NCI-H2227 (cell line): ENCODE measurements at regions not wholly inside any gene's neighbourhood (a gene's known extent, or its start where the extent isn't known, plus 50 kb on each side); places are given as distances from the start of the nearest gene placed in this dataset.

Experiments
- DNase-seq: peaks from one replicate; lab custom pipeline; 2025; ENCODE audit not compliant: unreplicated experiment; lab: John Stamatoyannopoulos, UW

DNA sequence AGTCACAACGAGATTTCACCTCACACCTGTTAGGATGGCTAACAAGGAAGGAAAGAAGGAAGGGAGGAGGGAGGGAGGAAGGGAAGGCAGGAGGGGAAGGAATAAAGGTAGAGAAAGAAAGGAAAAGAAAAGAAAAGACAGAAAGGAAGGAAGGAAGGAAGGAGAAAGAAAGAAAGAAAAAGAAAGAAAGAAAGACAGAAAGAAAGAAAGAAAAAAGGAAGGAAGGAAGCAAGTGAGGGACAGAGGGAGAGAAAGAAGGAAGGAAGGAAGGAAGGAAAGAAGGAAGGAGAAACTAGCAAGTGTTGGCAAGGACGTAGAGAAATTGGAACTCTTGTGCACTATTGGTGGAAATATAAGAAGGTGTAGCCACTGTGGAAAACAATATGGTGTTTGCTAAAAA is 52.2 kb downstream of the CCDC185 start:
- no peak for DNase-seq

DNA sequence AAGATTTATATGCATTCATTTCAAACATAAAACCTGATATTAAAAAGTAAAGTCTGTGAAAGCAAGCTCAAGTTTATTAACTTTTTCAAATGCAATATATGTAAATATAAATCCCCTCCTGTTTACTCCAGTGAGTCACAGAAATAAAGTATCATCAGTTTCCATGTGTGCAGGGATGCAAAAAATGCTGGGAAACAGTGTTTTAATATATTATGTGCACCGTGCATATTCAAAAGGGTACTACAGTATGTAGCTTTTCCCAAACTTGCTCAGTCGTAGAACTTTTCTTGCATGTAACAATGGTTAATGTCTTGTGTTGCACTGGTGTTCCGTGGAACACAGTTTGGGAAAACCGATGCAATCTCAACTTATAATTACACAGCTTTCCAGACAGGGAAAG is 60.7 kb downstream of the CCDC185 start:
- no peak for DNase-seq

DNA sequence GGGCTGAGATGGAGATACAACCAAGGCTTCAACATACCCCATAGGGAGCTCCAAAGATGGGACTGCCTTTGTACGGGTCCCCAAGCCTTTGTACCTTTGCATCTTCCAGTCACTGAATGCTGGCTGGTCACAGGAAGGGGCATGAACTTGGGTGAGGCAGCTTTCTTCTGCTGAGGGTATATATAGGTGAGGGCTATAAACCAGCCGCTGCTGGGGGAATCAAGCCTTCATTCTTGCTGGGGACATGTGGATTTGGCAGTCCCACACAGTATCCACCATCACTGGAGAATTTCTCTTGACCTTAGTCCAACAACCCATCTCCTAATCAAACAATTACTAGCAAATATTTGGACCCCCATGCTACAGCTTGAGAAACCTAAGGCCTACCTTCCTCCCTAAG is 61.7 kb downstream of the CCDC185 start:
- no peak for DNase-seq

DNA sequence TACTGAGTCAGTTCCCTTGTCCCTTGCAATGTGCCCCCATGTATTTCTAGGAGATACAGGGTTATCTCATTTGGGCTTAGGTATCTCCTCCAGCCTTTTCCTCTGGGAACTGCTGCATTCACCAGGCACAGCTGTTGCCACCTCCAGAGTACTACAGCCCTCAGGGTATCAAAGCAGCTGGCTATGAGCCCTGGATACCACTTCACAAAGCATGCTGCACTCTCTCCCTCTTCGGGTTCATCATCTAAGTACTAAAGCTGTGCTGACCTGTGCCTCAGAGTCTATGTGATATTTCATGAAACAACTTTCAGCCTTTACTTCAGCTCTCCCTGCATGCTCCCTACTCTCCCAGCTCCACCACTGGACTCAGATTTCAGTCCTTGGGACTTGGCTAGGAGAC is 62.3 kb downstream of the CCDC185 start:
- DNase-seq = no peak

DNA sequence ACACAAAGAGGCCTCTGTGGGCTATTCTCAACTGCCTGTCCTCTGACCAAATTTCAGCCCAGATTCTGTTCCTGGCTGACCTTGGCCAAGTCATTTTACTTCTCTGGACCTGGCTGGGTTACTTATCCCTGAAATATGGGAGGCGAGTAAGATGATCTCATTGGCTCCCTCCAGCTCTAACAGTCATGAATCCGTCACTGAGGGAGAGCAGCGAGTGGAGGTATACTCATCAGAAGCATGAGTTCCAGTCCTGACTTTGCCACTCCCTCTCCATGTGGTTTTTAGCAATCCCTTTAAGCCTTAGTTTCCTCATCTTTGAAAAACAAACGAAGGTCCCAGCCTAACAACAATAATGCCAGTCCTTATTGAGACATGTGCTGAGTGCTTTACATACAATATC is 63.5 kb downstream of the CCDC185 start:
- DNase-seq = no peak

DNA sequence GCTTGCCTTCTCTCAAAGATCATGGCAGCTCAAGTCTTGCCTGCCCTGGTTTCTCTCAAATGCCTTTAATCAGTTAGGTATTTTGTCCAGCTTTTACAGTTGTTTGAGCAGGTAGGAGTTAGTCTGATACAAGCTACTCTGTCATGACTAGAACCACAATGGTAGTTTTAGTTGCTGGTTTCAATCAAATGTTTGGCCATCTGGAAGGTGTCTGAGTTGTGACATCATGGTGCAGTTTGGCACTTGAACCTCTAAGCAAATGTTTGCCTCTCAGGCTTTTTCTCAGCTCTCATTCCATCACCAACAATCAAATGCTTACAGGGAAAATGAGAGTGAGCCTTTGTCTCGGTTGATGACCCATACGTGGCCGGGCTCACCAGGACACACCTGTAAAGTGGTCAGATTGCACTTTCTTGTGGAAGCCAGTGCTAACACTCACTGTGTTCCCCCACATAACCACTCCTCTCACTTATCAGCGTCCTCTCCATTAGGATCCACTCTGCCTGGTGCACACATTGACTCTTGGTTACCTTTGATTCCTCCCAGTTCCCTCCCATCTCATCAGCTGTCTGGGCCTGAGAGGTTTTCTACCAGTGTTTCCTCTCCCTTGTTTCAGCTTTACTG is 67.5 kb downstream of the CCDC185 start:
- DNase-seq = no peak

DNA sequence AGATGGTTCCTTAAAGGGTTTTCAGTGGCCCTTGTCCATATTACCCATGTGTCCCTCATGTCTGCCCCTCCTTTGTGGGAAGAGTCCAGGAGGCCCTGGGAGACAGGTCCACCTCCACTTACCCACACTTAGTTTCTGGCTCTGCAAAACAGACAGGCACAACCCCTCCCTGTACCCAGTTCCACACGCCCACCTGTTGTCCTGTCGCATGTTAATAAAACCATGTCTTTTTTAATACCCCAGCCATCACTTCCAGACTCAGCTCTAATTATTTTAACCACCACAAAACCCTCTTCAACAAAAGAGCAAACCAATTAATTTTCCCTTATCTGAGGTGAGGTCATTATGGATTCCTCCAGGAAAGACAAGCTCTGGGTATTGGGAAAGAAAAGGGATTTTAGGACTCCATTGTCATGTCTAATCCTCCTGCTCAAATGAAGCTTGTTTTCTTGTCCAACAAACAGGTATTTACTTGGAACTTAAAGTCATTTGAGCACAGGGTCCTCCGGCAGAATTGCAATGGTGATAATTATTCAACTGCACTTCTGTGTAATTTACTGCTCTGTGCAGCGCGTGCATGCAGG is 68.9 kb downstream of the CCDC185 start:
- no peak for DNase-seq

DNA sequence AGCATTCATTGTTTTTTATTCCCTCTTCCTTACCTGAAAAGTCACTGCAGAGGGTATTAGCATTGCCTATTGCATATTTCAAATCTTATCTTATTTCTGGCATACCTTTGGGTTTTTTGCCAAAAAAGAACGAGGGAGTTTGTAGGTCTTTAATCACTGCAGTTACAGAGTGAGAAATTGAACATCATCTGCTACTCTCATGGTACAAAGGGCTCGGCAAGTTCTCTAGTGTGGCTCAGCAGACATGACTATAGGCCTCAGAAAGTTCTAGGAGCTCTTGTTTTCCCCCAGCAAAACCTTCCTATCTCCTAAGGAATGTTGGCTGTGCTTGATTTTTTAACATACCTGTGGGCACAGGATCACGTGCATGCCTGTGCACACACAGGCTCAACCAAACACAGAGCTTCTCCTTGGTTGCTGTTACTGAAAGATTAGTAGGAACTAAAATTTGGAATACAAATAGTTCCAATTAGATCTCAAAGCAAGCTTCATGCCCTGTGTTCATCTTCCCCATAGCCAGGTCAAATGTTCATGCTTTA is 69.7 kb downstream of the CCDC185 start:
- no peak for DNase-seq

DNA sequence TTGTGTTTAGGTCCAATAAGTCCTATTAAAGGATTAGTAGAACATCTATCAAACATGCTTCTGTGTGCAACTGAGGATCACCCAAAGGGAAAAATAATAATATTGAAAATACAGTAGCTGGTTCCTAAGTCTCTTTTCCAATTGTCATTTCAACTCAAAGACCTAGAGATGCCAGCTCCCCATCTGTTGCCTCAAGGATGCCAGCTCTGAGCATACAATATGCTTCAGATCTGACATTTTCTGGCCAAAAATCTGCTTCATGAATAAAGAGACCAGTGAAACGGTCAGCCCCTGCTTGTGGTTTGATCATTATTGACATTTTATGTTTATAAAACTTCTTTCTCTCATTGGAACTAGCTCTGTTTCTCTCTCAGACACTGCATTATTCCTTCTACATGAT is 72.9 kb downstream of the CCDC185 start:
- no peak for DNase-seq

DNA sequence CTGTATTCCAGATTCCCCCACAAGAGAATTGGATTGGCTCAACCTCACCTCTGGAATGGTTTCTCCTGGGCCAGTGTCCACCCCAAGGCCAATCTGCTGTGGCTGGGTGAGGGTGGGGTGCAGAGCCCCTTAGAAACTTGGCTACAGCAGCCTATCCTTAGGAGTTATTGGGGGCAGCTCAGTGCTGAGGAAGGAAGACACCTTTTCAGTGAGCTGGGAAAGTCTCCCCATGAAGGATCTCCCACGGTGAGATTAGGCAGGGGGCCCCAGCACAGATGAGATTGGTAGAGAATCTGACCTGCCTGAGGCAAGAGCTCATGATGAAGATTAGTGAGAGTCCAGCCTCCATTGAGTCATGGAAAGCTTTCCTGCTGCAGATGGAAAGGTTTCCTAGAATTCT is 78.4 kb downstream of the CCDC185 start:
- no peak for DNase-seq

DNA sequence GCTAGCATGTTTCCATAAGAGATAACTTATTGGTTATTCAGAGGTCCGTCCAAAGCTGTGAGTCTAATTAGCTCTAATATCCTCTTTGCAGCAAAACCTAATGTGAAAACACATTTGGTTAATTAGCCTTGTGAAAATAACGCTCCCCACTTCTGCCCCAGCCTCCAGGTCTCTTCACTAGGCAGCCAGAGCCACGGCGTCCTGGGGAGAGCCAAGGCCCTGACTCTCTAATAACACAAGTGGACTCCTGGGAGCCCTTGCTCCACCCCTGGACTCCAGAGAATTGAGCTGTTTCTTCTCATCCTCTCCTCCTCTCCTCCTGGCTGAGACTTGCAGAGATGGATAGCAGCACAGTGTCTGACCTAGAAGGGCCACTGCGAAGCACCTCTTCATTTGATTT is 78.8 kb downstream of the CCDC185 start:
- no peak for DNase-seq

DNA sequence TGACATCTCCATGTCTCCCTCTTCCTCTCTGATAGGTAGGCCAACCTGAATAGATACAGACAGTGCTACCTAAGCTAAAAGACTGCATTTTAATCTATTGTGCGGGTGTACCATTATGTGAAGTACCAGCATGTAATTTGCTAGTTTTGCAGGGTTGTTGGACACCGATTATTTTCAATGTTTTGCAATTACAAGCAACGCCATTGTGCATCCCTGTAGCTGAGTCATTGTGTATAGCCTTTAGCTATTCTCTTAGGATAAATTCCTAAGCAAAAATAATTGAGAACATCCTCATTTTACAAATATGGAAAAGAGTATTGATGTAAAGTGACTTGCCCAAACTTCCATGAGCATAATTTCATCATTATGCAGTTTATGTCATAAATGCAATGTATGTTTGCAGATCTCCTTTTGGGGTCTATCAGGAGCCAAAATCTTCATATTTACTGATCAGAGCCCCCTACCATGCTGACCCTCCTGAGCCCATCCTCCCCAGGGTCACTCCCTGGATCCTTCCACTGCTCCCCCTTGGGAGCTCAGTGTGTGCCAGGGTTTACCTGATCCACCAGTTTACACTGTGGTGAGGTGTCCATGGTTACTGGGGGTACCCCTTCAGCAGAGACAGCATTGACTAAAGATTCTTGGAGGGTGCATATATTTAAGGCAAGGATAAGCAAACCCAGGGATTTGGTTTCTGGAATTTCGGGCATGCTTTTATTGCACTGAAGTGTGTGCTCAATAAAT is 80.6 kb downstream of the CCDC185 start:
- peak; percentile 16 for DNase-seq

DNA sequence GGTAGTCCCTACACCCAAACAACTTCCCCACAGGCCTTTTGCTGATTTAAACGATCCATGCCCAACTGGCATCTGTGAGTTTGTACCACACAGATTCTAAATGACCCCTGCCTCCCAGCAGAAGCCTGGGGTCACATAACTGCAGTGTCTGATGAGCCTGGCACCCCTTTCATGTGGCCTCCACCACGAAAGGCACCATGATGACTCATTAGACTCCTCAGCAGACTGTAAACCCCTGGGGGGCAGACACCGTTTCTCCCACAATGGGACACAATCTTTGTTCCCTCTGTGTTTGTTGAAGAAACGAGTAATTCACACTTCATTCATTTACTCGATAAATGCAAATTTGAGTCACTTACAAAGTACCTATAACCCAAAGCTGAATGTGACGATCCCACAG is 81.6 kb downstream of the CCDC185 start:
- no peak for DNase-seq

DNA sequence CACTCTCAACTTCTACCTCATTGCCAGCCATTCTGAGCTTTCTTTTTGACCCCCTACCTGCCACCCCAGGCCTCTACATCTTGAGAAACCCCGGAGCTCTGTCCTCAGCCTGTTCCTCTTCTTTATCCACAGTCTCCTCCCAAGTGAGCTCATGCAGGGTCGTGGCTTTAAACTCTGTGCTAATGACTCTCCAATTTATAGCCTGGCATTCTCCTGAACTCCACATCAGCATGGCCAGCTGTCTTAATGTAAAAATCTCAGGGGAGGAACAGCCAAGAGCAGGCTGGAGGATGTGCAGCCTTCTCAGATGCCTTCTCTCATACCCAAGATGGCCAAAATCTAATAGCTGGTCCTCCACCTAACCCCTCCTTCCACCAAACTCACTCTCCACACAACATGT is 84.2 kb downstream of the CCDC185 start:
- DNase-seq = no peak

DNA sequence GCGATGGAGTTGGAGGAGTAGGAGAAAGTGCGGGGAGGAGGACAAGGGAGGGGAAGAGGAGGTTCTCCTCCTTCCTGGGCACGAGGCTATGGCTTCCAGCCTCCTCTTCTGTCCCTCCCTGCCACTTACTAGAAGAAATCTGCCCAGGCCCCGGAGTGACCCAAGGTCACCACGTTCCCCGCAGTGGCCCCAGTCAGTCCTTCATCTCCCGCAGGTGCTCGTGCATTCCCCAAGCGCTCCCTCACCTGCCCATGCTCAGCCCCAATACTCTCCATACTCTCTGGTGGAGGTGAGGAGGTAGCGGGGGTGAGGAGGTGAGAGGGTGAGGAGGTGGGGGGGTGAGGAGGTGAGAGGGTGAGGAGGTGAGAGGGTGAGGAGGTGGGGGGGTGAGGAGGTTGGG is 85.4 kb downstream of the CCDC185 start:
- DNase-seq = no peak

DNA sequence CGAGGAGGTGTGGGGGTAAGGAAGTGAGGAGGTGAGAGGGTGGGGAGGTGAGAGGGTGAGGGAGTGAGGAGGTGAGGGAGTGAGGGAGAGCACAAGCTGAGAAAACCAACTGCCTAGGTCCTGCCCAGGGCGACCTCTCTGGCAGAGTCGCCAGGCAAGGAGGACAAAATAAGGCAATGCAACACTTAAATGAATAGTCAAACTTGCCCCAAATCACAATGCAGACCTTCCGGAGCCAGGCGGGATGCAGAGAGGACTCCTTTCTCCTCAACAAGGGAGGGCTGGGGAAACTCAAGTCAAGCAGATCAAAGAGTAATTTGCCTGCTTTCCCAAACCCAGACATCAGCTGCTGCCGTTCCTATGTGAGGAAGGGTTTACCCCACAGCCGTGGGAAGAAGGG is 86.0 kb downstream of the CCDC185 start:
- peak; percentile 25 for DNase-seq

DNA sequence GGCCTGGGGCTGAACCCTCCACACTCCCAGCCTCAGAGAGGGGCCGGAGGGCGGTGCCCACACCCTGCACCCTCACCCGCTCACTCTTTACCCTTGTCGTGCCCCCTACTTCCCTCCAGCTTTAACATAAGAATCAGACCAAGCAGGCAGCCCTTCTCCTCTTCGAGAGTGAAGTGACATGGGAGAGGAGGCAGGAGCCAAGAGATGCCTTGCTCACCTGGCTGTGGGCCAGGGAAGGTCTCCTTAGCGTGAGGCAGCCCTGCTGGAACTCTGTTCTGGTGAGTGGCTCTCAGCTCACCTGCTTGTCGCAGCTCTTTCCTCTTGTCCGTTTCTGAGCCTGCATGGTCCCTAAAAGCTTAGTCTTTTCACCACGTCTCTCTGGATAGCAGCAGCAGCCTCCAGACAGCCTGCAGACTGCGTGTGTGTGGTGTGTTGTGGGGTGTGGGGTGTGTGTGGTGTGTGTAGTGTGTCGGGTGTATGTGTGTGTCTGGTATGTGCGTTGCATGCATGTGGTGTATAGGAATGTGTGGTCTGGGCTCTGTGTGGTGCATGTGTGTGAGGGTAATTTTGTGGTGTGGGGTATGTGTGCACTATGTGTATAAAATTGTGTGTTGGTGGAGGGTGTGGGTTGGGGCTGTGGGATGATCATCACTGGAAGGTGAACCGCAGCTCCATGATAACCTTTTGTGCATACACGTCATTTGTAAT is 86.7 kb downstream of the CCDC185 start:
- peak; percentile 42 for DNase-seq

DNA sequence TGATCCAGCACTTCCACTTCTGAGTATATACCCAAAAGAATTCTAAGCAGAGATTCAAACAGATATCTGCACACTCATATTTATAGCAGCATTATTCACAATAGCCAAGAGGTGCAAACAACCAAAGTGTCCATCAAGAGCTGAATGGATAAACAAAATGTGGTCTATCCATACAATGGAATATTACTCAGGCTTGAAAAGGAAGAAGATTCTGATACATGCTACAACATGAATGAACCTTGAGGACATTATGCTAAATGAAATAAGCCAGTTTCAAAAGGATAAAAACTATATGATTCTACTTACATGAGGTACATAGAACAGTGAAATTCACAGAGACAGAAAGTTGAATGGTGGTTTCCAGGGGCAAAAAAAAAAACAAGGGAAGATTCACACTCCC is 88.9 kb downstream of the CCDC185 start:
- no peak for DNase-seq

DNA sequence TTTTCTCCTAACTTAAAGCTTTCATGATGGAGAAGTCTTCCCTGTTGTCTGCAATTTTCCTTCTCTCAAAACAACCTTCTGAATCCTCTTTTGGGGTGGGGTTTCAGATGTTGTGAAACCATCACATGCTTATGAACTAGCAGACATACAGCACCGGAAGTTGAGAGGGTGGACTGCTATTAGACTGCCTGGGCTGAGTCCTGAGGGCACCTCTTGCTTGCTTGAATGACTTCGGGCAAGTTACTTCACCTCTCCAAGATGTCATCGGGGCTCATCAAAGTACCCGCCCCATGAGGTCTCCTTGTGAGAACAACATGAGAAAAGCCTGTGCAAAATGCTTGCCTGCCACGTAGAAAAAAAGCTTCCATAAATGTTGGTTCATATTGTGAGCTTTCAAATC is 89.6 kb downstream of the CCDC185 start:
- no peak for DNase-seq

DNA sequence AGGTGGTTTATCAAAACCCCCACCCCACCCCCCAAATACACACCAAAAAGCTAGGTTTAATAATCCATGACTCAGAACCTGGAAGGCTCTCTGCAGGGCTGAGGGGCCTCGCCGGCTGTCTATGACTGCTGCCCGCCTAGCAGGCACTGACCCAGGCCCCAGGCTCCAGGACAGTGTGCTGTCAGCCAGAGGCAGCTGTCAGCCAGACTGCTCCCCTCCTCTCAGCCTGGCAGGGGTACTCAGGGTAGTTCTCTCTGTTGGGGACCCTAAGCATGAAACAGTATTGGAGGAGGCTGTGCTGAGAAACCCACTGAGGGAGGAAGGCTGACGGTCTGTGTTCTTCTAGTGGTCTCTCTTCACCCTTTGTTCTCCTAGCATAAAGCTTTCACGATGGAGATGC is 90.3 kb downstream of the CCDC185 start:
- DNase-seq = no peak

DNA sequence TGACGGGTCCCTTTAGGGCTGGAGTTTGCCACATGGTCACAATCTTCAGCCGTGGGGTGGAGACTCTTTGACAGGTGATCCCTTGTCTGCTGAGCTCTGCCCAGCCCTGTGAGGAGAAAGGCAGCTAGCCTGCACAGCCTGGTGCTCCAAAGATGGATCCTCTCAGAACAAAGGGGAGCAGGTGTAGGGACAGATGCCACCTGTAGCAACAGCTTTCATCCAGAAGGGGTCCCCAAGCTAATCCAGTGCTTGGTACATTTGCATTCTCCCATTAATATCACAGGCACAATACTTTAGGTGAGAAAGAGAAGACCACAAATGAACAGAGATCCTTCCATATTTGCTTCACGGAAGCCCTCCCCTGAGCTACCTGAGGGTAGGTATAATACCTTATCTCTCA is 93.2 kb downstream of the CCDC185 start:
- no peak for DNase-seq
